ENCODE measurements at regions not wholly inside any gene's neighbourhood (a gene's known extent, or its start where the extent isn't known, plus 50 kb on each side); places are given as distances from the start of the nearest gene placed in this dataset.
"Not testable (repeated sequence)": the region's sequence is repeated elsewhere in the genome, so short reads cannot be mapped to it uniquely, and the experiment has no call there.

GRCh38 chr9:136604823-136605525 lies 57.7 kb upstream of the EGFL7 start:
- no TSS peak for BruUV-seq (replicated peaks)
- peaks cover 67% of the 10 kb centered on the region for H3K27me3 Mint-ChIP-seq (ENCODE audit: unreplicated experiment)
- H3K27ac Mint-ChIP-seq (ENCODE audit: unreplicated experiment): no peak overlapping the region
- CTCF ChIA-PET: interaction anchor here (0.6 kb wide), 1 partner anchor 34 kb away, joined by 3 read pairs; no protein-coding TSS in a partner anchor
- DNase-seq: no peak
- H3K4me3 Mint-ChIP-seq (ENCODE audit: low read depth, unreplicated experiment): no peak overlapping the region
- no peaks in the 10 kb centered on the region for H3K4me1 Mint-ChIP-seq (ENCODE audit: low read depth, unreplicated experiment)
- intact Hi-C loops (cut with micrococcal nuclease; ENCODE audit: unreplicated experiment): no loop called here
- TF ChIP-seq, protein P1, sequence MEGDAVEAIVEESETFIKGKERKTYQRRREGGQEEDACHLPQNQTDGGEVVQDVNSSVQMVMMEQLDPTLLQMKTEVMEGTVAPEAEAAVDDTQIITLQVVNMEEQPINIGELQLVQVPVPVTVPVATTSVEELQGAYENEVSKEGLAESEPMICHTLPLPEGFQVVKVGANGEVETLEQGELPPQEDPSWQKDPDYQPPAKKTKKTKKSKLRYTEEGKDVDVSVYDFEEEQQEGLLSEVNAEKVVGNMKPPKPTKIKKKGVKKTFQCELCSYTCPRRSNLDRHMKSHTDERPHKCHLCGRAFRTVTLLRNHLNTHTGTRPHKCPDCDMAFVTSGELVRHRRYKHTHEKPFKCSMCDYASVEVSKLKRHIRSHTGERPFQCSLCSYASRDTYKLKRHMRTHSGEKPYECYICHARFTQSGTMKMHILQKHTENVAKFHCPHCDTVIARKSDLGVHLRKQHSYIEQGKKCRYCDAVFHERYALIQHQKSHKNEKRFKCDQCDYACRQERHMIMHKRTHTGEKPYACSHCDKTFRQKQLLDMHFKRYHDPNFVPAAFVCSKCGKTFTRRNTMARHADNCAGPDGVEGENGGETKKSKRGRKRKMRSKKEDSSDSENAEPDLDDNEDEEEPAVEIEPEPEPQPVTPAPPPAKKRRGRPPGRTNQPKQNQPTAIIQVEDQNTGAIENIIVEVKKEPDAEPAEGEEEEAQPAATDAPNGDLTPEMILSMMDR (IDR thresholded peaks at IDR 0.05; ENCODE audit: unreplicated experiment): no peak
- H3K36me3 Mint-ChIP-seq (ENCODE audit: insufficient read depth, unreplicated experiment): peaks cover 4% of the 10 kb centered on the region
- H3K9me3 Mint-ChIP-seq (ENCODE audit: low read depth, unreplicated experiment): peaks cover 4% of the 10 kb centered on the region

GRCh38 chr9:136603901-136604814 lies 58.3 kb upstream of the NOTCH1 start:
- intact Hi-C loops (cut with micrococcal nuclease; ENCODE audit: unreplicated experiment): no loop called here
- CTCF ChIA-PET: no interaction called here
- H3K9me3 Mint-ChIP-seq (ENCODE audit: low read depth, unreplicated experiment): peaks cover 4% of the 10 kb centered on the region
- no TSS peak for BruUV-seq (replicated peaks)
- no peak overlapping the region for H3K4me3 Mint-ChIP-seq (ENCODE audit: low read depth, unreplicated experiment)
- peaks cover 64% of the 10 kb centered on the region for H3K27me3 Mint-ChIP-seq (ENCODE audit: unreplicated experiment)
- TF ChIP-seq, protein P1 (IDR thresholded peaks at IDR 0.05; ENCODE audit: unreplicated experiment): no peak
- DNase-seq: no peak
- peaks cover 4% of the 10 kb centered on the region for H3K36me3 Mint-ChIP-seq (ENCODE audit: insufficient read depth, unreplicated experiment)
- H3K4me1 Mint-ChIP-seq (ENCODE audit: low read depth, unreplicated experiment): no peaks in the 10 kb centered on the region
- H3K27ac Mint-ChIP-seq (ENCODE audit: unreplicated experiment): no peak overlapping the region

DNA sequence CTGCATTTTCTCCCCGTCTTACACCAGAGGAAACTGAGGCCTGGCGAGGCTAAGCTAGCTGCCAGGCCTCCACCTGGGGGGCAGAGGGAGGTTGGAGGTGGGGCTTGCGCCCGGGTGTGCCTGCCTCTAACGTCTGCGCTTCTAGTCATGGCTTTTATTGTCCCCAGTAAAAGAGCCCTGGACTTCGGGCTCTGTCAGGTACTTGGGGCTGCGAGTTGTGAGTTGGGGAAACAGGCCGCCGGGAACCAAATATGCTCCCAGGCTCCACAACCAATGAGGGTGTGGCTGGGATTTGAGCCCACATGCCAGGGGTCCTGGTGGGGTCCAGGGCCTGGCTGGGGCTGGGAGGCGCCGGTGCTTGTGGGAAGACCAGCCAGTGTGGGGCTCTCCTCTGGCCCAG lies 57.4 kb upstream of the NOTCH1 start:
- Mint-ChIP-seq H3K27ac (ENCODE audit: unreplicated experiment) (no peak overlapping the region), H3K4me3 (ENCODE audit: low read depth, unreplicated experiment) (no peak overlapping the region), H3K36me3 (ENCODE audit: insufficient read depth, unreplicated experiment) (peaks cover 4% of the 10 kb centered on the region), H3K27me3 (ENCODE audit: unreplicated experiment) (peaks cover 55% of the 10 kb centered on the region), H3K4me1 (ENCODE audit: low read depth, unreplicated experiment) (no peaks in the 10 kb centered on the region), H3K9me3 (ENCODE audit: low read depth, unreplicated experiment) (peaks cover 4% of the 10 kb centered on the region)
- CTCF ChIA-PET: no interaction called here
- BruUV-seq (replicated peaks): no TSS peak
- no peak for DNase-seq
- intact Hi-C loops (cut with micrococcal nuclease; ENCODE audit: unreplicated experiment): no loop called here
- TF ChIP-seq, protein P1 (IDR thresholded peaks at IDR 0.05; ENCODE audit: unreplicated experiment): no peak

DNA sequence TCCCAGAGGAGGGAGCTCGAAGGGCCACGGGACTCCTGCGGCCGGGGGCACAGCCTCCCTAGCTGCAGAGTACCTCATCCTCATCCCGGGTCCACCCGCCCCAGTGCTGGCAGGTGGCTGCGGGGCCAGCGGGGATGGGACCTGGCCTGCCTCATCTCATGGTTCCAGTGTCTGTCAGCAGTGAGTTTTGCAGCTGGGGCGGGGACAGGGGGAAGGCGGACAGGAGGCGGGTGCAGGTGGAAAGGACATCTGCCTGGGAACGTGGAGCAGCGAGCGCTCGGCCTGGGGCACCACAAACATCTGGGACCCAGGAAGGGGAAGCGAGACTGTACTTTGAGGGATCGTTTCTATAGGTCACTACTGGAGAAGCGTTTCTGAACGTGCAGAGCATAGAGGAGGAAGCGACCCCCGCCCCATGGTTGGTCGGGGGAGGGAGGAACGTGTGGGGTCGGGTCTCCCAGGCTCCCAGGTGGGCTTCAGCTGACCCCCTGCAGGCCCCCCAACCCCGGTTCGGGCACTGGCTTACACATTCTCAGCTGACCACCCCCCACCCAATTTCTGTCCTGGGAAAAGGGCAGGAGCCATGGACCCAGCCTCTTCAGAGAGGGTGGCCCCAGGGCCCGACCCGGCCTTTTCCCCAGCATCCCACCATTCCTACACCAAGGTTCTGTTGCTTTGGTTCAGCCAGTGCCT lies 56.5 kb upstream of the NOTCH1 start:
- peaks cover 4% of the 10 kb centered on the region for H3K9me3 Mint-ChIP-seq (ENCODE audit: low read depth, unreplicated experiment)
- H3K4me1 Mint-ChIP-seq (ENCODE audit: low read depth, unreplicated experiment): no peaks in the 10 kb centered on the region
- no peak overlapping the region for H3K27ac Mint-ChIP-seq (ENCODE audit: unreplicated experiment)
- CTCF ChIA-PET: no interaction called here
- no TSS peak for BruUV-seq (replicated peaks)
- peaks cover 4% of the 10 kb centered on the region for H3K36me3 Mint-ChIP-seq (ENCODE audit: insufficient read depth, unreplicated experiment)
- DNase-seq: no peak
- H3K27me3 Mint-ChIP-seq (ENCODE audit: unreplicated experiment): peaks cover 46% of the 10 kb centered on the region
- intact Hi-C loops (cut with micrococcal nuclease; ENCODE audit: unreplicated experiment): no loop called here
- TF ChIP-seq, protein P1 (IDR thresholded peaks at IDR 0.05; ENCODE audit: unreplicated experiment): no peak
- no peak overlapping the region for H3K4me3 Mint-ChIP-seq (ENCODE audit: low read depth, unreplicated experiment)

DNA sequence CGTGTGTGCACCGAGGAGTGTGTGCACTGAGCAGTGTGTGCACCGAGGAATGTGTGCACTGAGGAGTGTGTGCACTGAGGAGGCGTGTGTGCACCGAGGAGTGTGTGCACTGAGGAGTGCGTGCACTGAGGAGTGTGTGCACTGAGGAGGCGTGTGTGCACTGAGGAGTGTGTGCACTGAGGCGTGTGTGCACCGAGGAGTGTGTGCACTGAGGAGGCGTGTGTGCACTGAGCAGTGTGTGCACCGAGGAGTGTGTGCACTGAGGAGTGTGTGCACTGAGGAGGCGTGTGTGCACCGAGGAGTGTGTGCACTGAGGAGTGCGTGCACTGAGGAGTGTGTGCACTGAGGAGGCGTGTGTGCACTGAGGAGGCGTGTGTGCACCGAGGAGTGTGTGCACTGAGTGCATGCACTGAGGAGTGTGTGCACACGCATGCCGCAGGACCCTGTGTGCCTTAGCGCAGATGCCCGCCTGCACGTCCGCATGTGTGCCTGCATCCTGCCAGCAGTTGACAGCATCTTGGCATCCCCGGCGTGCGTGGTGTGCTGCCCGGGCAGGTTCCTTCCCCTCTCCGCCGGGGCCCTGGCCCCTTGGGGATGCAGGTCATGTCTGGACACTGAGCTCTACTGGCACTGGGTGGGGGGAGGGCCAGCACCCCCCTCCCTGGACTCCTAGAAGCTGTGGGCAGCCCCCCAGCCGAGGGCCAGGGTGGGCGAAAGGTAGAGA lies 55.6 kb upstream of the NOTCH1 start:
- DNase-seq; CTCF ChIA-PET; H3K4me1 Mint-ChIP-seq (ENCODE audit: low read depth, unreplicated experiment); BruUV-seq (replicated peaks); intact Hi-C loops (cut with micrococcal nuclease; ENCODE audit: unreplicated experiment); H3K9me3 Mint-ChIP-seq (ENCODE audit: low read depth, unreplicated experiment); H3K4me3 Mint-ChIP-seq (ENCODE audit: low read depth, unreplicated experiment); H3K36me3 Mint-ChIP-seq (ENCODE audit: insufficient read depth, unreplicated experiment); H3K27ac Mint-ChIP-seq (ENCODE audit: unreplicated experiment): not testable (repeated sequence)
- peaks cover 44% of the 10 kb centered on the region for H3K27me3 Mint-ChIP-seq (ENCODE audit: unreplicated experiment)

Data from Calu3 (cell line).